ENCODE measurements at regions not wholly inside any gene's neighbourhood (a gene's known extent, or its start where the extent isn't known, plus 50 kb on each side); places are given as distances from the start of the nearest gene placed in this dataset.

GRCh38 chr9:79986437-79986836, 414.7 kb downstream of the TLE4 start:
- H3K36me3 ChIP-seq (ENCODE audit: insufficient read depth in 1 of 2, low read depth in 1 of 2), result no peaks in the 10 kb centered on the region
- DNase-seq (no peak), ATAC-seq (no peak)
- no peak for TF ChIP-seq CTCF (IDR thresholded peaks at IDR 0.05)
- H3K27ac ChIP-seq, result no peak overlapping the region
- no peaks in the 10 kb centered on the region for H3K27me3 ChIP-seq (ENCODE audit: insufficient read depth in 3 of 3, low read length in 2 of 3)
- no peak overlapping the region for H3K4me3 ChIP-seq
- intact Hi-C loops (cut with DNase I), result no loop called here
- WGBS, 3 donors, result 72 to 81% (median 75%) methylated on average over 5 of the region's 5 CpGs
- peaks cover 24% of the 10 kb centered on the region for H3K4me1 ChIP-seq
- H3K9me3 ChIP-seq, result no peaks in the 10 kb centered on the region

GRCh38 chr9:79985772-79986171, 414.0 kb downstream of the TLE4 start:
- peak in 1 of 4 donors; percentile 31 for ATAC-seq
- intact Hi-C loops (cut with DNase I), result no loop called here

GRCh38 chr9:79985264-79985663, 413.5 kb downstream of the TLE4 start:
- Histone ChIP-seq H3K36me3 (ENCODE audit: insufficient read depth in 1 of 2, low read depth in 1 of 2) (no peaks in the 10 kb centered on the region), H3K27me3 (ENCODE audit: insufficient read depth in 3 of 3, low read length in 2 of 3) (no peaks in the 10 kb centered on the region), H3K27ac (peak overlapping the region; percentile 47), H3K4me3 (peak overlapping the region; percentile 11), H3K4me1 (peaks cover 16% of the 10 kb centered on the region), H3K9me3 (no peaks in the 10 kb centered on the region)
- ATAC-seq, result peak; percentile 58 to 91 (median 72)
- no peak for DNase-seq
- TF ChIP-seq CTCF (IDR thresholded peaks at IDR 0.05), result no peak
- 30 to 34% (median 33%) methylated on average over 7 of the region's 7 CpGs for WGBS, 3 donors
- intact Hi-C loops (cut with DNase I), result no loop called here

More at GRCh38 chr9:79985772-79986171, 414.0 kb downstream of the TLE4 start:
- Histone ChIP-seq H3K9me3 (no peaks in the 10 kb centered on the region), H3K27ac (no peak overlapping the region), H3K4me3 (peak overlapping the region; percentile 11), H3K4me1 (peaks cover 18% of the 10 kb centered on the region), H3K36me3 (ENCODE audit: insufficient read depth in 1 of 2, low read depth in 1 of 2) (no peaks in the 10 kb centered on the region), H3K27me3 (ENCODE audit: insufficient read depth in 3 of 3, low read length in 2 of 3) (no peaks in the 10 kb centered on the region)
- no peak for DNase-seq
- 31 to 42% (median 32%) methylated on average over 5 of the region's 5 CpGs for WGBS, 3 donors
- no peak for TF ChIP-seq CTCF (IDR thresholded peaks at IDR 0.05)

- intact Hi-C loops (cut with DNase I), result no loop called here
- H3K4me3 ChIP-seq, result no peak overlapping the region
- H3K27ac ChIP-seq, result peak overlapping the region; percentile 47
- ATAC-seq (peak in 3 of 4 donors; percentile 50 to 74 (median 66)), DNase-seq (no peak)
- H3K4me1 ChIP-seq, result peaks cover 16% of the 10 kb centered on the region
- H3K9me3 ChIP-seq, result no peaks in the 10 kb centered on the region
- no peaks in the 10 kb centered on the region for H3K27me3 ChIP-seq (ENCODE audit: insufficient read depth in 3 of 3, low read length in 2 of 3)
- 13 to 31% (median 19%) methylated on average over 4 of the region's 4 CpGs for WGBS, 3 donors
- H3K36me3 ChIP-seq (ENCODE audit: insufficient read depth in 1 of 2, low read depth in 1 of 2), result no peaks in the 10 kb centered on the region
- TF ChIP-seq CTCF (IDR thresholded peaks at IDR 0.05), result no peak
Measured at GRCh38 chr9:79984429-79985067, 412.8 kb downstream of the TLE4 start.

DNA sequence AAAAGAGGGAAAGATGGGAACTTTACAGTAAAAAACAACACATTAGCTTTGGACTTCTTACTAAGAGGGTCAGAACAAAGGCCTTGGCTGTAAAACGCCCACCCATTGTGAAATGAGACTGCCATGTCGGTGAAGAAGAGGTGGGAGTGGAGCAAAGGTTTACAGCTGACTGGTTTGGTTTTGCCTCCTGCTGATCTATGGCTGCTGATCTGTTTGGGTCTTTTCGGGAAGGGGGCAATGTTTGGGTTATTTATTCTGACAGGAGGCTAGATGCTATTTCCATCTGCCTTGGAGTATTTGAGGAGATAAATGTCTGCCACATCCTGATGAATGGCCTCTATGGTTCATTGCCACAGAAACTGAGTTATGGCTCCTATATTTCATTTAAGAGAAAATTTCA, 408.7 kb downstream of the TLE4 start:
- no peaks in the 10 kb centered on the region for H3K9me3 ChIP-seq
- no peak overlapping the region for H3K4me3 ChIP-seq
- intact Hi-C loops (cut with DNase I), result no loop called here
- no peaks in the 10 kb centered on the region for H3K27me3 ChIP-seq (ENCODE audit: insufficient read depth in 3 of 3, low read length in 2 of 3)
- ATAC-seq, result no peak
- H3K36me3 ChIP-seq (ENCODE audit: insufficient read depth in 1 of 2, low read depth in 1 of 2), result no peaks in the 10 kb centered on the region
- TF ChIP-seq CTCF (IDR thresholded peaks at IDR 0.05), result no peak
- no peak for DNase-seq
- WGBS, 3 donors, result 59 to 72% (median 61%) methylated on average over 3 of the region's 3 CpGs
- peaks cover 29% of the 10 kb centered on the region for H3K4me1 ChIP-seq
- no peak overlapping the region for H3K27ac ChIP-seq
